Loucy (cell line): ENCODE measurements at regions not wholly inside any gene's neighbourhood (a gene's known extent, or its start where the extent isn't known, plus 50 kb on each side); places are given as distances from the start of the nearest gene placed in this dataset.

Experiments
- EZH2phosphoT487 ChIP-seq: fragments of 200-600 bp; IDR thresholded peaks from 2 replicates; pipeline ENCODE4 v1.6.1; 2018; ENCODE audit warnings: antibody characterized with exemption, mild to moderate bottlenecking, moderate library complexity, borderline replicate concordance
- TF ChIP-seq, protein P1 (sequence below): fragments of 200-600 bp; sonication (generic); conservative IDR thresholded peaks from 2 replicates; pipeline ENCODE4 v1.5.1; 2014; ENCODE audit warnings: mild to moderate bottlenecking, antibody characterized with exemption, low read length

DNA sequence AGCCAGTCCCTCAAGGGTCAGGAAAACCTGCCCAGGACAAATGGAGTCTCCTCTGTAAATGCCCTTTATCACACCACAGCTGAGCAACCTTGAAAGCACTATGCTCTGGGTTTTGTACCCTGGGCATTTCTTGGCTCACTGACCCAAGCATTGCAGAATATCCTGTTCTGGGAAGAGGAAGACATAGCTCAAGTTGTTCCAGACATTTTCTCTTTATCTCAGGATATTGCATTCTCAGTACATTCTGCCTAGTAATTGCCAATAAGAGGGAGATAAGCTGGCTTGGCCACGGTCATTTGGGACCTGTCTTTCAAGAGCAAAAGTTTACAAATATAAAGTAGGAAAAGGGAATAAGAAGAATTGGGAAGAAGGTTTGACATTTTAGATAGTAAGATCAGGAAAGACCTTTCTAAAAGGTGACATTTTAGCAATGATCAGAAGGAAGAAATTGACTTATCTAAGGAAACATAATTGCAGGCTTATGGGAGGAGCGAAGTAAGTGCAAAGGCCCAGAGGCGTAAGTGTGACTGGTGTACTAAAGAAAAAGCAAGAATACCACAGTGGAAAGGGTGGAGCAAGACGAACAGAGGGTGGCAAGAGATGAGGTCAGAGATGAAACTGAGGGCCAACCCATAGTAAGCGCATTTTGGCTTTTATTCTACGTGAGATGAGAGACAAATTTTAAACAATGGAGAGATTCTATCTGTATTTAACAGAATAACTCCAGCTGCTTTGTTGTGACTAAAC lies 394.0 kb upstream of the CXADR start:
- TF ChIP-seq, protein P1, sequence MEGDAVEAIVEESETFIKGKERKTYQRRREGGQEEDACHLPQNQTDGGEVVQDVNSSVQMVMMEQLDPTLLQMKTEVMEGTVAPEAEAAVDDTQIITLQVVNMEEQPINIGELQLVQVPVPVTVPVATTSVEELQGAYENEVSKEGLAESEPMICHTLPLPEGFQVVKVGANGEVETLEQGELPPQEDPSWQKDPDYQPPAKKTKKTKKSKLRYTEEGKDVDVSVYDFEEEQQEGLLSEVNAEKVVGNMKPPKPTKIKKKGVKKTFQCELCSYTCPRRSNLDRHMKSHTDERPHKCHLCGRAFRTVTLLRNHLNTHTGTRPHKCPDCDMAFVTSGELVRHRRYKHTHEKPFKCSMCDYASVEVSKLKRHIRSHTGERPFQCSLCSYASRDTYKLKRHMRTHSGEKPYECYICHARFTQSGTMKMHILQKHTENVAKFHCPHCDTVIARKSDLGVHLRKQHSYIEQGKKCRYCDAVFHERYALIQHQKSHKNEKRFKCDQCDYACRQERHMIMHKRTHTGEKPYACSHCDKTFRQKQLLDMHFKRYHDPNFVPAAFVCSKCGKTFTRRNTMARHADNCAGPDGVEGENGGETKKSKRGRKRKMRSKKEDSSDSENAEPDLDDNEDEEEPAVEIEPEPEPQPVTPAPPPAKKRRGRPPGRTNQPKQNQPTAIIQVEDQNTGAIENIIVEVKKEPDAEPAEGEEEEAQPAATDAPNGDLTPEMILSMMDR = no peak
- no peak for TF ChIP-seq EZH2phosphoT487
